ENCODE measurements at regions not wholly inside any gene's neighbourhood (a gene's known extent, or its start where the extent isn't known, plus 50 kb on each side); places are given as distances from the start of the nearest gene placed in this dataset.

- 83% methylated on average over 1 of the region's 2 CpGs for WGBS (ENCODE audit: insufficient coverage)
These were observed 177.2 kb upstream of the MAP3K1 start for GRCh38 chr5:56638061-56638621.

GRCh38 chr5:56637321-56637920 is 177.9 kb upstream of the MAP3K1 start:
- no peak overlapping the region for H3K27ac ChIP-seq (ENCODE audit: low read length)
- POLR2A ChIA-PET: no interaction called here
- Mint-ChIP-seq H3K4me3 (no peak overlapping the region), H3K27me3 (no peaks in the 10 kb centered on the region), H3K36me3 (no peaks in the 10 kb centered on the region), H3K27ac (peak overlapping the region; percentile 96 to 99), H3K4me1 (peaks cover 24 to 59% (median 51%) of the 10 kb centered on the region in 3 donors), H3K9me3 (no peaks in the 10 kb centered on the region)
- DNase-seq: no peak
- H3K36me3 ChIP-seq (ENCODE audit: control insufficient read depth in 2 of 2, extremely low read depth in 1 of 2, insufficient read depth in 1 of 2, low read length in 1 of 2): no peaks in the 10 kb centered on the region
- H3K4me3 ChIP-seq (ENCODE audit: control insufficient read depth in 1 of 2, extremely low read depth in 1 of 2, low read length in 1 of 2): no peak overlapping the region
- CTCF ChIA-PET: no interaction called here
- ATAC-seq (replicated peaks in 1 of 4): no peak
- H3K9me3 ChIP-seq: no peaks in the 10 kb centered on the region
- peaks cover 6 to 13% of the 10 kb centered on the region in 2 experiments for H3K4me1 ChIP-seq (ENCODE audit: control insufficient read depth in 1 of 2, extremely low read depth in 1 of 2, insufficient read depth in 2 of 2, low read length in 2 of 2)
- WGBS (ENCODE audit: insufficient coverage): 76% methylated on average over 2 of the region's 3 CpGs
- no peaks in the 10 kb centered on the region for H3K27me3 ChIP-seq (replicated peaks in 1 of 2; ENCODE audit: control insufficient read depth in 2 of 2, extremely low read depth in 1 of 2, insufficient read depth in 2 of 2, low read length in 1 of 2)

More at GRCh38 chr5:56638061-56638621, 177.2 kb upstream of the MAP3K1 start:
- H3K9me3 ChIP-seq: no peaks in the 10 kb centered on the region
- no peaks in the 10 kb centered on the region for H3K27me3 Mint-ChIP-seq
- H3K4me1 Mint-ChIP-seq: peaks cover 24 to 52% (median 51%) of the 10 kb centered on the region in 3 donors
- no peak overlapping the region for H3K27ac ChIP-seq (ENCODE audit: low read length)
- H3K36me3 ChIP-seq (ENCODE audit: control insufficient read depth in 2 of 2, extremely low read depth in 1 of 2, insufficient read depth in 1 of 2, low read length in 1 of 2): no peaks in the 10 kb centered on the region
- no peaks in the 10 kb centered on the region for H3K36me3 Mint-ChIP-seq
- POLR2A ChIA-PET: no interaction called here
- CTCF ChIA-PET: no interaction called here
- DNase-seq: peak in 2 of 35 experiments; percentile 3 to 18
- ATAC-seq (replicated peaks in 1 of 4): no peak
- no peak overlapping the region for H3K4me3 ChIP-seq (ENCODE audit: control insufficient read depth in 1 of 2, extremely low read depth in 1 of 2, low read length in 1 of 2)
- H3K4me1 ChIP-seq (ENCODE audit: control insufficient read depth in 1 of 2, extremely low read depth in 1 of 2, insufficient read depth in 2 of 2, low read length in 2 of 2): peaks cover 6 to 13% of the 10 kb centered on the region in 2 experiments
- no peak overlapping the region for H3K4me3 Mint-ChIP-seq
- H3K27me3 ChIP-seq (replicated peaks in 1 of 2; ENCODE audit: control insufficient read depth in 2 of 2, extremely low read depth in 1 of 2, insufficient read depth in 2 of 2, low read length in 1 of 2): no peaks in the 10 kb centered on the region
- no peaks in the 10 kb centered on the region for H3K9me3 Mint-ChIP-seq
- peak overlapping the region; percentile 96 to 99 for H3K27ac Mint-ChIP-seq

- no peak overlapping the region for H3K27ac ChIP-seq (ENCODE audit: low read length)
- WGBS (ENCODE audit: insufficient coverage): 100% methylated on average over 1 of the region's 1 CpG
- no peak overlapping the region for H3K4me3 ChIP-seq (ENCODE audit: control insufficient read depth in 1 of 2, extremely low read depth in 1 of 2, low read length in 1 of 2)
- H3K9me3 Mint-ChIP-seq: peaks cover 4 to 10% (median 6%) of the 10 kb centered on the region in 3 donors
- no peak for ATAC-seq (replicated peaks in 1 of 4)
- peaks cover 18 to 41% (median 34%) of the 10 kb centered on the region in 3 donors for H3K4me1 Mint-ChIP-seq
- no peaks in the 10 kb centered on the region for H3K36me3 ChIP-seq (ENCODE audit: control insufficient read depth in 2 of 2, extremely low read depth in 1 of 2, insufficient read depth in 1 of 2, low read length in 1 of 2)
- no peak overlapping the region for H3K27ac Mint-ChIP-seq
- peaks cover 2 to 9% of the 10 kb centered on the region in 2 experiments for H3K4me1 ChIP-seq (ENCODE audit: control insufficient read depth in 1 of 2, extremely low read depth in 1 of 2, insufficient read depth in 2 of 2, low read length in 2 of 2)
- no peak overlapping the region for H3K4me3 Mint-ChIP-seq
- H3K36me3 Mint-ChIP-seq: peaks cover 7% of the 10 kb centered on the region
- POLR2A ChIA-PET: no interaction called here
- CTCF ChIA-PET: no interaction called here
- no peaks in the 10 kb centered on the region for H3K9me3 ChIP-seq
- no peak for DNase-seq
- no peaks in the 10 kb centered on the region for H3K27me3 Mint-ChIP-seq
- no peaks in the 10 kb centered on the region for H3K27me3 ChIP-seq (replicated peaks in 1 of 2; ENCODE audit: control insufficient read depth in 2 of 2, extremely low read depth in 1 of 2, insufficient read depth in 2 of 2, low read length in 1 of 2)
These were observed 181.4 kb upstream of the MAP3K1 start for GRCh38 chr5:56633950-56634349.

GRCh38 chr5:56632939-56633338 is 182.4 kb upstream of the MAP3K1 start:
- Histone ChIP-seq H3K4me1 (ENCODE audit: control insufficient read depth in 1 of 2, extremely low read depth in 1 of 2, insufficient read depth in 2 of 2, low read length in 2 of 2) (no peaks in the 10 kb centered on the region), H3K27me3 (replicated peaks in 1 of 2; ENCODE audit: control insufficient read depth in 2 of 2, extremely low read depth in 1 of 2, insufficient read depth in 2 of 2, low read length in 1 of 2) (no peaks in the 10 kb centered on the region), H3K4me3 (ENCODE audit: control insufficient read depth in 1 of 2, extremely low read depth in 1 of 2, low read length in 1 of 2) (no peak overlapping the region), H3K27ac (ENCODE audit: low read length) (no peak overlapping the region), H3K9me3 (no peaks in the 10 kb centered on the region), H3K36me3 (ENCODE audit: control insufficient read depth in 2 of 2, extremely low read depth in 1 of 2, insufficient read depth in 1 of 2, low read length in 1 of 2) (no peaks in the 10 kb centered on the region)
- no peak overlapping the region for H3K27ac Mint-ChIP-seq
- CTCF ChIA-PET: interaction anchor here in 1 of 2 donors (0.6 kb wide), 1 partner anchor 804 kb away, joined by 3 read pairs; no protein-coding TSS in a partner anchor
- no peaks in the 10 kb centered on the region for H3K27me3 Mint-ChIP-seq
- H3K4me1 Mint-ChIP-seq: peaks cover 14 to 31% (median 24%) of the 10 kb centered on the region in 3 donors
- H3K9me3 Mint-ChIP-seq: peaks cover 4 to 13% (median 11%) of the 10 kb centered on the region in 3 donors
- H3K36me3 Mint-ChIP-seq: peaks cover 7% of the 10 kb centered on the region
- H3K4me3 Mint-ChIP-seq: no peak overlapping the region
- no peak for DNase-seq
- no CpG with 5 or more reads among the region's 1 CpG for WGBS (ENCODE audit: insufficient coverage)
- POLR2A ChIA-PET: no interaction called here
- no peak for ATAC-seq (replicated peaks in 1 of 4)

- no peaks in the 10 kb centered on the region for H3K36me3 ChIP-seq (ENCODE audit: control insufficient read depth in 2 of 2, extremely low read depth in 1 of 2, insufficient read depth in 1 of 2, low read length in 1 of 2)
- 75% methylated on average over 1 of the region's 2 CpGs for WGBS (ENCODE audit: insufficient coverage)
- H3K4me1 Mint-ChIP-seq: peaks cover 9 to 23% (median 16%) of the 10 kb centered on the region in 3 donors
- no peaks in the 10 kb centered on the region for H3K4me1 ChIP-seq (ENCODE audit: control insufficient read depth in 1 of 2, extremely low read depth in 1 of 2, insufficient read depth in 2 of 2, low read length in 2 of 2)
- H3K9me3 ChIP-seq: no peaks in the 10 kb centered on the region
- no peak overlapping the region for H3K4me3 ChIP-seq (ENCODE audit: control insufficient read depth in 1 of 2, extremely low read depth in 1 of 2, low read length in 1 of 2)
- no peak for DNase-seq
- ChIA-PET CTCF (interaction anchor here in 1 of 2 donors (0.5 kb wide), 1 partner anchor 270 kb away, joined by 3 read pairs; no protein-coding TSS in a partner anchor), POLR2A (no interaction called here)
- no peak overlapping the region for H3K27ac Mint-ChIP-seq
- H3K9me3 Mint-ChIP-seq: peaks cover 4 to 15% (median 14%) of the 10 kb centered on the region in 3 donors
- no peak for ATAC-seq (replicated peaks in 1 of 4)
- no peak overlapping the region for H3K4me3 Mint-ChIP-seq
- no peaks in the 10 kb centered on the region for H3K27me3 ChIP-seq (replicated peaks in 1 of 2; ENCODE audit: control insufficient read depth in 2 of 2, extremely low read depth in 1 of 2, insufficient read depth in 2 of 2, low read length in 1 of 2)
- H3K36me3 Mint-ChIP-seq: peaks cover 9% of the 10 kb centered on the region
- H3K27ac ChIP-seq (ENCODE audit: low read length): no peak overlapping the region
- H3K27me3 Mint-ChIP-seq: no peaks in the 10 kb centered on the region
These were observed 183.2 kb upstream of the MAP3K1 start for GRCh38 chr5:56632199-56632598.

- Histone ChIP-seq H3K4me3 (ENCODE audit: control insufficient read depth in 1 of 2, extremely low read depth in 1 of 2, low read length in 1 of 2) (no peak overlapping the region), H3K27ac (ENCODE audit: low read length) (no peak overlapping the region), H3K27me3 (replicated peaks in 1 of 2; ENCODE audit: control insufficient read depth in 2 of 2, extremely low read depth in 1 of 2, insufficient read depth in 2 of 2, low read length in 1 of 2) (no peaks in the 10 kb centered on the region), H3K9me3 (no peaks in the 10 kb centered on the region), H3K36me3 (ENCODE audit: control insufficient read depth in 2 of 2, extremely low read depth in 1 of 2, insufficient read depth in 1 of 2, low read length in 1 of 2) (no peaks in the 10 kb centered on the region), H3K4me1 (ENCODE audit: control insufficient read depth in 1 of 2, extremely low read depth in 1 of 2, insufficient read depth in 2 of 2, low read length in 2 of 2) (no peaks in the 10 kb centered on the region)
- Mint-ChIP-seq H3K36me3 (peaks cover 9% of the 10 kb centered on the region), H3K4me1 (peaks cover 8 to 18% (median 12%) of the 10 kb centered on the region in 3 donors), H3K27me3 (no peaks in the 10 kb centered on the region), H3K9me3 (peaks cover 4 to 15% (median 14%) of the 10 kb centered on the region in 3 donors), H3K4me3 (no peak overlapping the region), H3K27ac (no peak overlapping the region)
- POLR2A ChIA-PET: no interaction called here
- WGBS (ENCODE audit: insufficient coverage): no CpG with 5 or more reads among the region's 2 CpGs
- DNase-seq: no peak
- CTCF ChIA-PET: interaction anchor here in 1 of 2 donors (0.5 kb wide), 1 partner anchor 270 kb away, joined by 3 read pairs; no protein-coding TSS in a partner anchor
- ATAC-seq (replicated peaks in 1 of 4): no peak
These were observed 183.6 kb upstream of the MAP3K1 start for GRCh38 chr5:56631719-56632118.
